ENCODE measurements at regions not wholly inside any gene's neighbourhood (a gene's known extent, or its start where the extent isn't known, plus 50 kb on each side); places are given as distances from the start of the nearest gene placed in this dataset.

DNA sequence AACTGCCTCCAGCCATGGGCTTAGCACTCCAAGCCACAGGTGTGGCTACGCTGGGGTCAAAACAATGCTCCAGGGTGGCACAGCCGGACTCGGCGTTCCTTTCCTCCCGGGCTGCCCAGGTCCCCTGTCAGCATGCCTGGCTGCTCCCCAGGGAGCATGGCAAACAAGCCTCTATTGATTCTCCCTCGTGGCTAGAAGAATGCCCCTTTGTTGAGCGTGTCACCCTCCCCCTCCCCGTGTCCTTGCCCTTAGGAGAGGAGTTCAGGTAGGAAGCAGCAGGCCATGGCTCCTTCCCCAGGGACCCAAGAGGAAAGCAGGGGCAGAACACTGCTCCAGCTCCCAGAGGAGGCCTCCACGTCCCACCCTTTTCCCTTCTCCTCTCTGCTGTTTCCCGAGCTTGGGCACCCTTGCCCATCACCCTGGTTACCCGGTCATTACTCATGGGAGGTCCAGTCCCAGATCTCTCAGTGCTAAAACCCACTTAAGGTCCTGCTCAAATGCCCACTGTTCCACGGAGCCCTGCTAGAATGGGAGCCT, 57.4 kb upstream of the CITED4 start:
- no peak overlapping the region for H3K9ac ChIP-seq (replicated peaks; ENCODE audit: extremely low read depth, insufficient read depth, low read length)
- H2AFZ ChIP-seq (ENCODE audit: low read depth, low read length) = no peak overlapping the region
- no peak for TF ChIP-seq GATA2 (IDR thresholded peaks at IDR 0.05; ENCODE audit: insufficient read depth, insufficient read length, low read depth, low read length)
- TF ChIP-seq EZH2 (IDR thresholded peaks at IDR 0.05; ENCODE audit: borderline replicate concordance, low read depth, low read length, severe bottlenecking) = no peak
- TF ChIP-seq, protein P1, sequence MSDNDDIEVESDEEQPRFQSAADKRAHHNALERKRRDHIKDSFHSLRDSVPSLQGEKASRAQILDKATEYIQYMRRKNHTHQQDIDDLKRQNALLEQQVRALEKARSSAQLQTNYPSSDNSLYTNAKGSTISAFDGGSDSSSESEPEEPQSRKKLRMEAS (IDR thresholded peaks at IDR 0.05; ENCODE audit: insufficient read depth, insufficient read length) = no peak
- DNase-seq (ENCODE audit: low read depth, low spot score) (no peak), FAIRE-seq (no peak)
- no peaks in the 10 kb centered on the region for H3K9me3 ChIP-seq (replicated peaks; ENCODE audit: control insufficient read depth, insufficient read depth, low read length)
- H4K20me1 ChIP-seq (replicated peaks; ENCODE audit: control insufficient read depth, extremely low read depth, insufficient read depth, low read length) = no peaks in the 10 kb centered on the region
- POLR2A ChIA-PET = no interaction called here
- no peak overlapping the region for H3K4me2 ChIP-seq (ENCODE audit: insufficient read depth, low read length)
- H3K79me2 ChIP-seq (ENCODE audit: control insufficient read depth, insufficient read depth, low read length) = no peaks in the 10 kb centered on the region
- H3K4me1 ChIP-seq (ENCODE audit: control insufficient read depth, extremely low read depth, insufficient read depth, low read length) = no peaks in the 10 kb centered on the region
- intact Hi-C loops (cut with micrococcal nuclease) = no loop called here
- H3K36me3 ChIP-seq (ENCODE audit: control insufficient read depth in 2 of 2, extremely low read depth in 1 of 2, insufficient read depth in 2 of 2, low read length in 2 of 2) = no peaks in the 10 kb centered on the region
- peaks cover 2 to 4% of the 10 kb centered on the region in 2 experiments for H3K27me3 ChIP-seq (ENCODE audit: control insufficient read depth in 2 of 2, insufficient read depth in 2 of 2, low read length in 2 of 2)
- H3K27ac ChIP-seq (ENCODE audit: insufficient read depth, low read depth, low read length) = no peak overlapping the region
- no peaks in the 10 kb centered on the region for H3K9me1 ChIP-seq (replicated peaks; ENCODE audit: control insufficient read depth, extremely low read depth, insufficient read depth, low read length)
- no peak overlapping the region for H3K4me3 ChIP-seq (replicated peaks in 1 of 3; ENCODE audit: insufficient read depth in 1 of 3, low read depth in 1 of 3, low read length in 3 of 3)
- CTCF ChIA-PET = interaction anchor here (1.1 to 2.0 kb wide), 2 partner anchors 9 to 69 kb away, joined by 4 to 6 read pairs; no protein-coding TSS in a partner anchor
- no TSS peak for BruUV-seq (replicated peaks)
- dilution Hi-C loops (cut with MboI; ENCODE audit: extremely low pct_ligation_motif_present, low sequenced_read_pairs) = no loop called here

- Histone ChIP-seq H3K79me2 (ENCODE audit: control insufficient read depth, insufficient read depth, low read length) (no peaks in the 10 kb centered on the region), H2AFZ (ENCODE audit: low read depth, low read length) (no peak overlapping the region), H3K9ac (replicated peaks; ENCODE audit: extremely low read depth, insufficient read depth, low read length) (no peak overlapping the region), H4K20me1 (replicated peaks; ENCODE audit: control insufficient read depth, extremely low read depth, insufficient read depth, low read length) (no peaks in the 10 kb centered on the region), H3K4me2 (ENCODE audit: insufficient read depth, low read length) (no peak overlapping the region), H3K9me3 (replicated peaks; ENCODE audit: control insufficient read depth, insufficient read depth, low read length) (no peaks in the 10 kb centered on the region), H3K9me1 (replicated peaks; ENCODE audit: control insufficient read depth, extremely low read depth, insufficient read depth, low read length) (no peaks in the 10 kb centered on the region), H3K27me3 (ENCODE audit: control insufficient read depth in 2 of 2, insufficient read depth in 2 of 2, low read length in 2 of 2) (peaks cover 2 to 4% of the 10 kb centered on the region in 2 experiments), H3K4me1 (ENCODE audit: control insufficient read depth, extremely low read depth, insufficient read depth, low read length) (no peaks in the 10 kb centered on the region), H3K27ac (ENCODE audit: insufficient read depth, low read depth, low read length) (no peak overlapping the region), H3K4me3 (replicated peaks in 1 of 3; ENCODE audit: insufficient read depth in 1 of 3, low read depth in 1 of 3, low read length in 3 of 3) (no peak overlapping the region), H3K36me3 (ENCODE audit: control insufficient read depth in 2 of 2, extremely low read depth in 1 of 2, insufficient read depth in 2 of 2, low read length in 2 of 2) (no peaks in the 10 kb centered on the region)
- dilution Hi-C loops (cut with MboI; ENCODE audit: extremely low pct_ligation_motif_present, low sequenced_read_pairs) = no loop called here
- FAIRE-seq (no peak), DNase-seq (ENCODE audit: low read depth, low spot score) (no peak)
- no TSS peak for BruUV-seq (replicated peaks)
- intact Hi-C loops (cut with micrococcal nuclease) = no loop called here
- POLR2A ChIA-PET = no interaction called here
- TF ChIP-seq POLR2A (IDR thresholded peaks at IDR 0.05; ENCODE audit: low read depth, low read length) (no peak), FOS (IDR thresholded peaks at IDR 0.05; ENCODE audit: borderline replicate concordance, insufficient read depth, low read length) (no peak), MYC (IDR thresholded peaks at IDR 0.05; ENCODE audit: low read depth, low read length) (no peak), GATA2 (IDR thresholded peaks at IDR 0.05; ENCODE audit: insufficient read depth, insufficient read length, low read depth, low read length) (no peak), EZH2 (IDR thresholded peaks at IDR 0.05; ENCODE audit: borderline replicate concordance, low read depth, low read length, severe bottlenecking) (no peak), JUN (IDR thresholded peaks at IDR 0.05; ENCODE audit: borderline replicate concordance, insufficient read depth, insufficient read length, low read depth) (no peak), POLR2AphosphoS5 (IDR thresholded peaks at IDR 0.05; ENCODE audit: insufficient read depth, low read depth, low read length) (no peak)
- TF ChIP-seq, protein P2, sequence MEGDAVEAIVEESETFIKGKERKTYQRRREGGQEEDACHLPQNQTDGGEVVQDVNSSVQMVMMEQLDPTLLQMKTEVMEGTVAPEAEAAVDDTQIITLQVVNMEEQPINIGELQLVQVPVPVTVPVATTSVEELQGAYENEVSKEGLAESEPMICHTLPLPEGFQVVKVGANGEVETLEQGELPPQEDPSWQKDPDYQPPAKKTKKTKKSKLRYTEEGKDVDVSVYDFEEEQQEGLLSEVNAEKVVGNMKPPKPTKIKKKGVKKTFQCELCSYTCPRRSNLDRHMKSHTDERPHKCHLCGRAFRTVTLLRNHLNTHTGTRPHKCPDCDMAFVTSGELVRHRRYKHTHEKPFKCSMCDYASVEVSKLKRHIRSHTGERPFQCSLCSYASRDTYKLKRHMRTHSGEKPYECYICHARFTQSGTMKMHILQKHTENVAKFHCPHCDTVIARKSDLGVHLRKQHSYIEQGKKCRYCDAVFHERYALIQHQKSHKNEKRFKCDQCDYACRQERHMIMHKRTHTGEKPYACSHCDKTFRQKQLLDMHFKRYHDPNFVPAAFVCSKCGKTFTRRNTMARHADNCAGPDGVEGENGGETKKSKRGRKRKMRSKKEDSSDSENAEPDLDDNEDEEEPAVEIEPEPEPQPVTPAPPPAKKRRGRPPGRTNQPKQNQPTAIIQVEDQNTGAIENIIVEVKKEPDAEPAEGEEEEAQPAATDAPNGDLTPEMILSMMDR (IDR thresholded peaks at IDR 0.05; ENCODE audit: extremely low read depth in 1 of 2, insufficient read depth in 1 of 2, low read depth in 1 of 2, low read length in 2 of 2) = no peak
- TF ChIP-seq, protein P1 (IDR thresholded peaks at IDR 0.05; ENCODE audit: insufficient read depth, insufficient read length) = no peak
- CTCF ChIA-PET = interaction anchor here (1.2 to 1.7 kb wide), 2 partner anchors 28 to 49 kb away, joined by 3 to 7 read pairs; no protein-coding TSS in a partner anchor
Observed at GRCh38 chr1:40921522-40921921, 58.0 kb upstream of the CTPS1 start.
